Cardiac muscle cell (in vitro differentiated cells and primary cell): ENCODE measurements at regions not wholly inside any gene's neighbourhood (a gene's known extent, or its start where the extent isn't known, plus 50 kb on each side); places are given as distances from the start of the nearest gene placed in this dataset.

Source experiments
- DNase-seq, 2 donors: peaks; one replicate each; pipeline versions ENCODE4 v3.0.0 to v3.0.0-alpha.2; 2010 to 2017; ENCODE audit warnings: low read depth in 1 of 2, low spot score in 1 of 2
- H3K27ac ChIP-seq: fragments of 200-600 bp; sonication (generic); 2 replicates; pipeline ENCODE4 v1.5.1; 2016
- H3K27me3 ChIP-seq: fragments of 200-600 bp; sonication (generic); 2 replicates; pipeline ENCODE4 v1.6.0; 2016; ENCODE audit warnings: control low read depth
- H3K36me3 ChIP-seq: fragments of 200-600 bp; sonication (generic); 2 replicates; pipeline ENCODE4 v1.5.1; 2016; ENCODE audit warnings: control low read depth
- H3K4me1 ChIP-seq: fragments of 200-600 bp; sonication (generic); 2 replicates; pipeline ENCODE4 v1.8.1; 2017; ENCODE audit warnings: low read depth, mild to moderate bottlenecking, mixed run types
- H3K4me3 ChIP-seq: fragments of 200-600 bp; sonication (generic); 2 replicates; pipeline ENCODE4 v1.5.1; 2016; ENCODE audit warnings: mild to moderate bottlenecking
- H3K9me3 ChIP-seq: fragments of 200-600 bp; sonication (generic); 2 replicates; pipeline ENCODE4 v1.5.1; 2017; ENCODE audit warnings: low read depth, mild to moderate bottlenecking, control low read depth
- CTCF ChIP-seq: IDR thresholded peaks from 2 replicates; pipeline ENCODE4 v1.5.1; 2012; ENCODE audit warnings: low read depth, mild to moderate bottlenecking, low read length

GRCh38 chr1:5311147-5311546, 656.7 kb downstream of the AJAP1 start:
- H3K36me3 ChIP-seq = no peaks in the 10 kb centered on the region
- H3K4me3 ChIP-seq = no peak overlapping the region
- H3K9me3 ChIP-seq = no peaks in the 10 kb centered on the region
- DNase-seq = no peak
- H3K27me3 ChIP-seq = no peaks in the 10 kb centered on the region
- H3K27ac ChIP-seq = no peak overlapping the region
- TF ChIP-seq CTCF = no peak
- H3K4me1 ChIP-seq = no peaks in the 10 kb centered on the region

GRCh38 chr1:5308249-5308648, 653.8 kb downstream of the AJAP1 start:
- Histone ChIP-seq H3K4me1 (no peaks in the 10 kb centered on the region), H3K27ac (no peak overlapping the region), H3K9me3 (no peaks in the 10 kb centered on the region), H3K4me3 (no peak overlapping the region), H3K27me3 (no peaks in the 10 kb centered on the region), H3K36me3 (no peaks in the 10 kb centered on the region)
- TF ChIP-seq CTCF = no peak
- DNase-seq = no peak

- Histone ChIP-seq H3K4me1 (no peaks in the 10 kb centered on the region), H3K4me3 (no peak overlapping the region), H3K27ac (no peak overlapping the region), H3K27me3 (no peaks in the 10 kb centered on the region), H3K9me3 (no peaks in the 10 kb centered on the region), H3K36me3 (no peaks in the 10 kb centered on the region)
- TF ChIP-seq CTCF = no peak
- DNase-seq = no peak
Measured at GRCh38 chr1:5304702-5305101, 650.3 kb downstream of the AJAP1 start.

GRCh38 chr1:5298376-5298775, 644.0 kb downstream of the AJAP1 start:
- DNase-seq = no peak
- TF ChIP-seq CTCF = no peak
- Histone ChIP-seq H3K27me3 (no peaks in the 10 kb centered on the region), H3K4me1 (no peaks in the 10 kb centered on the region), H3K4me3 (no peak overlapping the region), H3K9me3 (no peaks in the 10 kb centered on the region), H3K36me3 (no peaks in the 10 kb centered on the region), H3K27ac (no peak overlapping the region)

GRCh38 chr1:5297886-5298239, 643.5 kb downstream of the AJAP1 start:
- Histone ChIP-seq H3K27ac (no peak overlapping the region), H3K4me3 (no peak overlapping the region), H3K27me3 (no peaks in the 10 kb centered on the region), H3K9me3 (no peaks in the 10 kb centered on the region), H3K4me1 (no peaks in the 10 kb centered on the region), H3K36me3 (no peaks in the 10 kb centered on the region)
- no peak for DNase-seq
- TF ChIP-seq CTCF = no peak

GRCh38 chr1:5297180-5297885, 642.9 kb downstream of the AJAP1 start:
- no peaks in the 10 kb centered on the region for H3K36me3 ChIP-seq
- no peak overlapping the region for H3K4me3 ChIP-seq
- H3K27ac ChIP-seq = no peak overlapping the region
- no peak for DNase-seq
- no peaks in the 10 kb centered on the region for H3K27me3 ChIP-seq
- H3K9me3 ChIP-seq = no peaks in the 10 kb centered on the region
- H3K4me1 ChIP-seq = no peaks in the 10 kb centered on the region
- TF ChIP-seq CTCF = no peak
